HG03039 (cell line): ENCODE measurements at regions not wholly inside any gene's neighbourhood (a gene's known extent, or its start where the extent isn't known, plus 50 kb on each side); places are given as distances from the start of the nearest gene placed in this dataset.
"Not testable (repeated sequence)": the region's sequence is repeated elsewhere in the genome, so short reads cannot be mapped to it uniquely, and the experiment has no call there.

Source experiments
- ATAC-seq: cut with Tn5 transposase; IDR thresholded peaks from one replicate; pipeline ENCODE4 v1.9.1; 2021; ENCODE audit warnings: mild to moderate bottlenecking, moderate library complexity; ENCODE audit not compliant: unreplicated experiment

DNA sequence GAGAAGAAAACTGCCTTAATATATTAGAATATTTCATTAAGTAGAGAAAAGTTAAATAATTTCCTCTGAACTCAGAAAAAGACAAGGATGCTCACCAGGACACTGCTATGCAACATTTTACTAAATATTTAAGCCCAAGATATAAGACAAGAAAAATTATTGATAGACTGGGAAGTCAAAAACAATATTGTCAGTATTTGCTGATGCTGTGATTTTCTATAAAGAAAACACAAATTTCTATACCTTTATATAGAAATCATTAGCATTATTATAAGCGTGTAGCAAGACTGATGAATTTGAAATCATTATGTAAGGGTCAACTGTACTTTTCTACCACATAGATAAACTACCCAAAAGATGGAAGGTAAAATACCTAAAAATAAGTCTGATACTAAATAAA lies 451.0 kb downstream of the RNF144A start:
- ATAC-seq = no peak

DNA sequence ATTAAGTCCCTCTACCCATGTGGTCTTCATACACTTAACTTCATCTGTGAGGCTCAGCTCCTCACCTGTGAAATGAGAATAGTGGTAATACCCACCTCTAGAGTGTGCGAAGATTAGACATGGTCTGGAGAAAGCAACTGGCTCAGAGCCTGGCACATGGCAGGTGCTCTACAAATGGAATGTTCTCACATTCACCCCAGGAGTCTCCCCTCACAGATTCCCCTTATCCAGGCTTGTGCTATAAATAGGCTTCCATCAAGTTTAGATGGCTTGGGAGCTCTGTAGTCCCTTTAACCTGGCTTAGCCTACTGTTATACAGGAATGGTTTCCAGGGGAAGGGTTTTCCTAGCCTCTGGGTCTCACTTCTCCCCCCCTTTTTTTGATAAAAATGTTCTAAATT lies 455.9 kb downstream of the RNF144A start:
- no peak for ATAC-seq

DNA sequence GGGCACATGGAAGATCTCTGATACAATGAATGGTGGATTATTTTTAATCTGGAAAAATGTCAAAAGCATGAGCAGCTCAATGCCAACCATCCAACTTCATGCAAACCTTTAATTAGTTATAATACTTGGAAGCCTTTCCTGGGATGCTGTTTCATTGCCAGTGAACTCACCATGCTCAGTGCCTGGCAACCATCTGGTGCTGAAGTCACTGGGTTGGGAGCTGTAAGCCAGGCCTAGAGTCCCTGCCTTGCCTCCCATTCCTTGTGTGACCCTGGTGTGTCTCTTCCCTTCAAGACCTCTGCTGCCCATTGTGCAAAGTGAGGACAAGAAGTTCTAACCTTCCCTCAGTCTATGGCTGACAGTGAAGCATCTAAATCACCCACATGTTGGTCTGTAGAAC lies 458.7 kb downstream of the RNF144A start:
- no peak for ATAC-seq

DNA sequence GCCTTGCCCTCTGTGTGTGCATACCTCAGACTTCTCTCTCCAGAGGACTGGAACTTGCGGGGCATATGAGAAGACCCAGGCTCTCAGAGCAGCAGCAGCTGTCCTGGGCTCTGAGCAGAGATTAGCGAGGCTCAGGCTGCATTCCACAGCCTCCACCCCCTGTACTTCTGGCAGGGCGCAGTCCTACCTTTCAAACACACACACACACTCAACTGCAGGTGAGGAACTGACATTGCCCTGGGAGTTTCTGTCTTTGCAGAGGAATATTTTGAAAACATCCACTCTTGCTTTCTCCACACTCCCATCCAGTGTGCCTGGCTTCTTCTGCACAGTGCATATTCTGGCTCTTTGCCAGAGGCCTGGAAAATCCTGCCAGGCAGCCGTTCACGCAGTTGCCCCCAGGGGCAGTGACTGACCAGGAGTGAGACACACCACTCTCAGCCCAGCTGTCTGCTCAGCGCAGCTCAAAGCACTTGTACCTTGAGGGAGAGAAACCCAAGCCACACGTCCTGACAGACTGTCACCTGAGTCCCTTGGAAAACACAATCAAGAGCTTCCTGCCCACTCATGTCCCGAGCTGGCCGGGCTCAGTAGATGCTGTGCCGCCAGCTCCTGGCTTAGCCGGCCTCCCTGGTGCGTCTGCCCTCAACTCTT lies 460.8 kb downstream of the RNF144A start:
- no peak for ATAC-seq

DNA sequence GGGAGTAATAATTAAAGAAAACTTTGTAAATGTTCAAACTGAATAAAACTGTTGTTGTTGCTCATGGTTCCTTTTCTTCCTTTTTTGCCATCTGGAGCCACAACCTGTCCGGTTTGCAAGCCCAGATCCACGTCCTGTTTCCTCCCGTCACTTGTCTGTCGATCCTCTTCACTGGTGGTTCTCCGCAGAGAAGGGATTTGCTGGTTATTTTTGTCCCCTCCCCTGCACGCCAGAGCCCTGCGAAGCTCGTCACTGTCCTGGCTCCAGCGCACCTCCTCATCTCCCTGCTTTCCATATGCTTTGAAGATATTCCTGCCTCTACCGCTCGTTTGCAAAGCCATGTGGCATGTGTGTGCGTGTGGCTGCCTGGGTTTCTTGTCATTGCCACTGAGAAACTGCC lies 461.4 kb downstream of the RNF144A start:
- no peak for ATAC-seq

DNA sequence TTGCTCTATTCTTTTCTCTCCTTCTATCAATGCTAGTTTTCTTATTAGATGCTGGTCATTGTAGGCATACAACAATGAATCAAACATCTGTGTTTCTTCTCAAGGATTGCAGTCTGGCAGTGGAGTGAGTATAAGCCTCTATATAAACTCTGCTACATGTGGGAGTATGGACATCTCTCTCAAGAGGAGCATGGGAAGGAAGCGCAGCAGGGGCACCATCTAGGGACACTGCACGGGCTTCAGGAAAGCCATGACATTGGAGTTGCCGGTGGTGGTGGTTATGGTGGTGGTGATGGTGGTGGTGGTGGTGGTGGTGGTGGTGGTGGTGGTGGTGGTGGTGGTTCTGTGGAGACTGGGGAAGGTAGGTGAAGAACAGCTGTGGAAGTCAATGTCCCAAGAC lies 462.6 kb downstream of the RNF144A start:
- no peak for ATAC-seq

DNA sequence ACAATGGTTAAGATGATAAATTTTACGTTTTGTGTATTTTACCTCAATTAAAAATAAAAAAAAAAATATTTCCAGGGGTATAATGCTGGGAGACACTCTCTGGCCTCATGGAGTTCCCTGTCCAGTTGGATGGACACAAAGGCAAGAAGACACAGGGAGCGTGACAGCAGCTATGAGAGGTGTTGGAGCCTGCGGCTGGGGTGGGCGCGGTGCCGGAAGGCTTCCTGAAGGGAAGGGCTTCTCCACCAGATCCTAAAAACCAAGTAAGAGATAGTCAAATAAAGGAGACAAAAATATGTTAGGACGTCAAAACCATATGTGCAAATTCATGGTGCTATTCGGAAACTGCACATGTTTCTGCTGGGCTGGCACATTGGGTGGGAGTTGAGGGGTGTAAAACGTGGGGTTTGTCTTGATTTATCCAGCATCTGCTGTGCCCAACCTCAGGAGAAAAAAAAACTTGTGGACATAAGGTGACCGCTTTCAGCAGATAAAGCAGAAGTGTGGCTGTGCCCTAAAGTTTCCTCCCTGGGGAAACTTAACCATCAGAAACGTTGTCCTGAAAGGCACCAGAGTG lies 467.6 kb downstream of the RNF144A start:
- ATAC-seq = no peak

DNA sequence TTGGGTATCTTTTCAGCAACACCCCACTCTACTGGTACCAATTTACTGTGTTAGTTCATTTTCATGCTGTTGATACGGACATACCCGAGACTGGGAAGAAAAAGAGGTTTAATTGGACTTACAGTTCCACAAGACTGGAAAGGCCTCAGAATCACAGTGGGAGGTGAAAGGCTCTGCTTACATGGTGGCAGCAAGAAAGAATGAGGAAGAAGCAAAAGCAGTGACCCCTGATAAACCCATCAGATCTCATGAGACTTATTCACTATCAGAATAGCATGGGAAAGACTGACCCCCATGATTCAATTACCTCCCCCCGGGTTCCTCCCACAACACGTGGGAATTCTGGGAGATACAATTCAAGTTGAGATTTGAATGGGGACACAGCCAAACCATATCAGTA lies 473.1 kb downstream of the RNF144A start:
- ATAC-seq = not testable (repeated sequence)

DNA sequence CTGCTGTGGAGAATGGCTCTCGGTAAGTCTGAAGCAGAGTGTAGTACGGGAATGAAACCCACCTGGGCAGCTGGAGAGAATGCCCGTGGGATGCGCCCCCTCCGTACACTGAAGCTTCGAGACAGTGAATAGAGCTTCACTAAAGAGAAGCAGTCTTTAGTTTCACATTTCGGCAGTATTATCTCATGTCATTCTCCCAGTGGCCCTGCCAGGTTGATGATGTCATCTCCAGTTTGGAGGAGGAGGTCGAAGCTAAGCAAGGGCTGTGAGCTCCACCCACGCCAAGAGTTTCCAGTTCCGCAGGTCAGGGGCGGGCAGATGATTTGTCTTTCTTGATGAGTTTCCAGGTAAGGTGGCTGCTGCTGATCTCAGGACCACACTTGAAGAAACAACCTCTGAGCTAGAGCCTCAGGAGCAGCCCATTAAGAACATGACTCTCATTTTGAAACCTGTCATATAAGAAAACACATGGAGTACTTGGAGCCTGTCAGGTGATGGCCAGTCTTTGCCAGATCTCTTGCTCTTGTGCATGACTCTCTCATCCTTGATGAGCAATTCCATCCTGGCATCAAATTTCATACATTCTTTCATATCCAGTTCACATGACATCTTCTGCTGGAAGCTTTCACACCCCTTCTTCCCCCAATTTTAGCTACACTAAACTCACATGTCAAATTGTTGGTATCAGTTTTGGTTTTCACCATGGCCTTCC lies 475.0 kb downstream of the RNF144A start:
- no peak for ATAC-seq

DNA sequence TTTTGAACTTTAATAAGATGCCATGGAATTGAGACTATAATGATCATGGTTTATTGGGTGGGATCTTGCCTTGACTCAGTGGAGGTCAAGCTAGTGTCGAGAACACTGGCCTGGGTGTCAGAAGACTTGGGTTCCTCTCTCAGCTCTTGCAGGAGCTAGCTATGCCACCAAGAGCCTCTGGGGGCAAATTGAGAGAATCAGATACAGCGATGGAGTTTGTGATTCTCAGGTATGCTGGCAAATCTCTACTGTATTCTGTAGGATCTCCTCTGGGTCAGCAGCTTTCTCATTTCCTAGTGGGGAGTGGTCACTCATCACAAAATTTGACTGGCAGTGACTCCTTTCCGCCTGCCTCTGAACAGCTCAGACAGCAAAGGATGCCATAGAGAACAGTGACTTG lies 477.0 kb downstream of the RNF144A start:
- no peak for ATAC-seq

DNA sequence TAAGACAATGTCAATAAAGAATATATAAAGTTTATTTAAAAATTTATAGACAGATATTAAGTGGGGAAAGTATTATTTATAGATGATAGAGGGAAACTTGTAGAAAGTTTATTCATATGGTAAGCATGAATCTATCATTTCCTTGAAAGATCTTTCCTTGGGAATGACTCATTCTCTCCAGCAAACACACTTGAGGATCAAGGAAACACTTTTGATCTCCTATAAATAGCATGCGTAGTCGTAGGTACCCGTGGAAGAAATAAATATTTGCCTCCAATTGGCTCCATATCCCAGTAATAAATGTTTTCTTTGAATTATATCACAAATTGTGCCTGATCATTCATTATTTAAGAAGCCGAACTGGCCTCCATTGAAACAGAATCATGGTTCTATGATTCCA lies 483.4 kb downstream of the RNF144A start:
- no peak for ATAC-seq

DNA sequence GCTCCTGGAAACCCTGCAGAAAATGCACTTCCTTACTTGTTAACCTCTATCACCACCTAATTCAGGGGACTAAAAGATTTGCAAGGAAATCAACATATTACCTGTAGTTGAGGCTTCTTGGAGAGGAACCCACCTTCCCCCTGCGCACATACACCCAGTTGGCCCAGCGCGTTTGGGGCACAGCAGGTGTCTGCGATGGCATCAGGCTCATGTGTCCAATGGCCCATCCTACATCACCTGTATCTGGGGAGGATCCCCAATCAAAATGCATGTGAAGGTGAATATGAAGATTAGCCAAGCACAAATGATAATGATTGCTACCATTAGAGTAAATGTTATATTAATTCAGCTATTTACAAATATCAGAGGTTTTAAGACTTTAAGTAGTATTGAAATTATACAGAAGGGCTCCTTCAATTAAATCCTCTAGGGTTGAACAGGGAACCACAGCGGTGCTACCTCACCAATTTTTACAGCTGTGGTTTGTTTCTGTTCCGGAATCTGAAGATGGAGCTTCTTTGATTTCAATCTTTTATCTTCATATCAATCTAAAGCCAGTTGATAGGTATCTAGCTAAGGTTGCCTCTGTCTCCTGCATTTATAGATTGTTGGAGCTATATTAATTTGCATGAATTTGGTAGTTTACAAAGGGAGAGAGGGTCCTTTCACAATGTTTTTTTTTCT lies 486.0 kb downstream of the RNF144A start:
- ATAC-seq = no peak

DNA sequence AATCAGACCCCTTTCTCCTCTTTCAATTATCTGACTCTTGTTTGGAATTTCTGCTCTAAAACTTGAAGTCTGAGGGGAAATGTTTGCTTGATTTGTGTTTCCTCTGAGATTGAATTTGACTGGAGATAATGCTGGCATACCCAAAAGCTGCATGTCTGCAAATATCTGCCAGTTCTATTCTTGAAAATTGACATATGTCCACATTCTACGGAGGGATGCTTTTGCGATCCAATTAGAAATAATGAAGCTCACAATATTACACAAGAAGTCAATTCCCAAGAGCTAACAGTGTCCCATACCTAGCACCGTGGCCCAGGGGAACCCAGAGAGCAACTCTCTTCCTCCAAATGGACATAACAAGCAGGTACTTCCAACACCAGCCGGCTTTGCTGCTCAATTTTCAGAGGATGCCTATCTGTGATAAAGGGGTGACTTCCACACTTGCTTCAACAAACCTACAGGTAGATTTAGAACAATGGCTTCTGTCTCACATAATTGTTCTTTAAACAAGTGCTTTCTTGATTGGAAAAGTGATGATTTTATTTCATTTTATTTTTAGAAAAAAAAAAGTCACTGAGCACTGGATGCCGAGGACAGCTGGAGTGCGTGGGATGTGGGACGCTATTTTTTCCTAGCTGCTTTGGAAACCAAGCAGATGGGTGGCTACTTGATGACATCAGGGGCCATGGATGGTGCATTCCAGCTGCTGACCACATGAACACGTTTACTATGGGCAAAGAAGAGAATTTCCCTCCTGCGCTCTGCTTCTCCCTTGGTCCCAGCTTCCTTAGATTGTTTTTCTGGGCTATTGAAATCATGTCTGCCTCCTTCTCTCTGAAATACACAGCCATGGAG lies 488.9 kb downstream of the RNF144A start:
- ATAC-seq = no peak

DNA sequence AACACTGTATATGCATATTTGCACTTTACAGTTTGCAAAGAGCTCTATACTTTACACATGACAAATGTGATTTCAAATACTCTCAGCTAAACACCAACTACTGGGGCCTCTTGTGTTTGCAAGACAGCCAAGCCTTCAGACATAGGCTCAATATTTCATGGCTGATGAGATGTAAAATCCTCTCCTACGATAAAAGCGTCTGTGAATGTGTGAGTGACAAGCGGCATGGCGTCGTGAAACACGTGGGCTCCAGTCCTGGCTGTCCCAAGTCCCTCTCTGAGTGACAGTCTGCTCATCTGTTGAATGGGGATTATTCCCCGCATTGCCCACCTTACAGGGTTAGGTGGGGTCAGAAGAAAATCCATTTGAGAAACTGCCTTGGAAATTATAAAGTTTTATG lies 489.8 kb downstream of the RNF144A start:
- no peak for ATAC-seq

DNA sequence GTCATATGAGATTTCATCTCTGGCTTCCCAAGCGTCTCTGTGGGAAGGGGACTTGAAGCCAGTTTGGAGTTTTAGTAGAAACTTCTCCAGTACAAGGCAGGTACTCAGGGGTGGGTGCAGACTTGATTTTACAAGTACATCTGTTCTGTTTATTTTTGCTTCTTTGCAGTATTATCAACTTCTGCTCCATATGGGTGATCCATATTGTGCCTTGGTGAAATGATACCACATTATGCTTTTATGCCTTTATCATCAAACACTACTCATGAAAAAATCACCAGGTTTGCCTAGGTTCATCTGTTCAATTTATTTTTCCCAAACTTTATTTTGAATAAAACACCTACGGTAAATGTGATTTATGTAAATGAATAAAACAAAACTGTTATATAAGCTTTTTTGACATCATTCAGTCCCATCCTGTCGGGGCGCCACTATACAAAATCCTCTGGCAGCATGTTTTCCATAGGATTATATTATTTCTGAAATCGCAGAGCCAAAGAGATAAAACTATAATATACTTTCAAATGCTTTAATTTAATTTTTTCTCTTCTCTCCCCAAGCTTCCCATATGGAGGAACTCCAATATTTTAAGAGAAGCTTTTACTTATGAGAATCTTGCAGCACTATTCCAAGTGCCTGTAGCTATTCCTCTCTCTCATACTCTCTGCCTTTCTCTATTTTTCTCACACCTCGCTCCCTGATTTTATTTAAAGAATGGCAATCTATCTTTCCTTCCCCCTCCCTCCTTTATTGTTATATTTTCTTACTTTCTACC lies 490.9 kb downstream of the RNF144A start:
- no peak for ATAC-seq

DNA sequence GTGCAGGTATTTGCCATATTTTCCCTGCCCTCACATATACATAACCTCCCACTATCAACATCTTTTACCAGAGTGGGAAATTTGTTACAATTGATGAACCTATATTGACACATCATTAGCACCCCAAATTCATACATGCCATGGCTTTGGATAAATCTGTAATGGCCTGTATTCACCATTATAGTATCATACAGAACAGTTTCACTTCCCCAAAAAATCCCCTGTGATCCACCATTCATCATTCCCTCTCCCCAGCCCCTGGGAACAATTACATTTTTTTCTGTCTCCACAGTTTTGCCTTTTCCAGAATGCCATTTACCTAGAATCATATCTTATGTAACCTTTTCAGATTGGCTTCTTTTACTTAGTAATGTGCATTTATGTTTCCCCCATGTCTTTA lies 494.5 kb downstream of the RNF144A start:
- no peak for ATAC-seq

DNA sequence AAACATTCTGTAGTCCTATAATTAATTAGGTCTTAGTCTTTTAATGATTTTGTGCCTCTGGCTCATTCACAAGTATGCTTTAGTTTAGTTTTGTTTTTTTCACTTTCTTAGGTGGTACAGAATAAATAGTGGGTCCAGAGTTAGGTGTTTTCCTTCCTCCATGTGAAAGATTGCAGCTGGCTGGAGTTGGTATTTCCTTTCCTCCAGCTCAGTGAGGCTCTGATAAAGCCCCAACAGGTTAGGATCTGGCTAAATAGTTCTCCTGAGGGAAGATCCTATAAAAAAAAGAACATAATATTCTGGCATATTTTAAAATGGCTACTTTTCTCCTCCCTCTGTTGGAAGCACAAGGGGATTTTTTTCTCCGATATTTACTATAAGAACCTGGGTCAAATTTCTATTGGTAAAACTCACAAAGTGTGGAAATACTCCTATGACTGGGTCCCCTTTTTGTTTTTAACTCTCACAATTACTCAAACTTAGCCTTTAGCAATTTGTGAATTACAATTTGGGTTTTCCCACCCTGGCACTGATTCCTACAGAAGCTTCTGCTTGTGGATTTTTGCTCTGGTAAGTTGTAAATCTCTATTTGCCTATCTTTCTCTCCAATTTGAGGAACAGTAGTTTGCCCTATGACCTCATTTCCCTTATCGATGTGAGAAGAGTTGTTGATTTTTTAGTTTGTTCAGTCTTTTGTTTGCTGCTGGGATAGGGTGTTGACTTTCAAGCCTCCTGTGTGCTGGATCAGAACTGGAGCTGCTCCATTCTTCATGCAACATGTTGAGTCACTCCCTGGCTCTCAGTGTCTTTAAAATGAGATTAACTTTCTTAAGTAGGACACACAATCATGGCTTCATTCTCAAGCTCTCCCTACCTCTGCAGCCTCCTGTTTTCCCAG lies 500.9 kb downstream of the RNF144A start:
- no peak for ATAC-seq

DNA sequence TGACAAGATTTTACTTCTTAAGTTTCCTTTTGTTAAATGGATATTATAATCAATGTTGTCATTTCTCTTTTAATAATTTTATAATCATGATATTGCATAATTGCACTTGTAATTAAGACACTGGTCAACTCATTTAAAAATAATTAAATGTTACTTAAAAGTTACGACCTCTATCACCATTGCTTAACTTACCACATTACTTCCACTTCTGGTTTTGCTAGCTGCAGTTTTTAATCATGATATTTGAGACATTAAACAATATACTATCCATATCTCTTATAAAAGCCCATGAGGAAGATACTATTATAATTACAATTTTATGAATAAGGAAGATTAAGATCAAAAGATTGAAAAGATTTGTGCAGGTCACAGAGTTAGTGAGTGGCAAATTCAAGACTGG lies 502.0 kb downstream of the RNF144A start:
- ATAC-seq = no peak

DNA sequence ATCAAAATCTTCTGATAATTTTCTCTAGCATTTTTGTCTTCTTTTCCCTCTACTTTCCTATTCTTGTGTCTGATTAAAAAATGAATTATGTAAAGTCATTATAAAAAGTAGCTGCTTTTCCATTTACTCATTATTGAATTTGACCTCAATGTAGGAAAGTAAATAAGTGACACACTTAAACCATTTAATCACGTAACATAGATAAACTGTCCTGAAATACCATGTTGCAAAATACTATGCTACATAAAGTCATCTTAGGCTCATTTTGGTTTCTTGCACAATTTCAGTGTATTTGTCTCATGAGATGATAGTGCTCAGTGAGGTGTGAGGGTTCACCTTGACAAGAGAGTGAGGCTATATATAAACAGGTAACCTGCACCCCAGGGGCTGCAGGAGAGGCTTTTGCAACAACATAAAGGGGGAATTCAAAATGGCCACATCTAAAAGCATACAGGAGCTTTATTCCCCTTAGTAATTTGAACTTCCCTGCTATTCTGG lies 502.7 kb downstream of the RNF144A start:
- no peak for ATAC-seq
